ENCODE measurements at regions not wholly inside any gene's neighbourhood (a gene's known extent, or its start where the extent isn't known, plus 50 kb on each side); places are given as distances from the start of the nearest gene placed in this dataset.

- TF ChIP-seq CTCF (IDR thresholded peaks at IDR 0.05) (no peak), POLR2A (IDR thresholded peaks at IDR 0.05) (no peak)
Measured at GRCh38 chr3:140794507-140794906, 116.6 kb downstream of the TRIM42 start.
